ENCODE measurements at regions not wholly inside any gene's neighbourhood (a gene's known extent, or its start where the extent isn't known, plus 50 kb on each side); places are given as distances from the start of the nearest gene placed in this dataset.
"Not testable (repeated sequence)": the region's sequence is repeated elsewhere in the genome, so short reads cannot be mapped to it uniquely, and the experiment has no call there.

- not testable (repeated sequence) for TF ChIP-seq CTCF (IDR thresholded peaks at IDR 0.05; ENCODE audit: poor library complexity, severe bottlenecking); TAF1 (IDR thresholded peaks at IDR 0.05; ENCODE audit: low read depth)
Measured at GRCh38 chrX:17975349-17975748, 114.3 kb upstream of the RAI2 start.
